SK-N-SH (cell line): ENCODE measurements at regions not wholly inside any gene's neighbourhood (a gene's known extent, or its start where the extent isn't known, plus 50 kb on each side); places are given as distances from the start of the nearest gene placed in this dataset.

ENCODE experiments used
- CTCF ChIA-PET: fragments of 300-600, 350-600 bp; formaldehyde crosslinking; extraction: SDS; loops from one replicate; lab custom pipeline; 2021; lab: Yijun Ruan, JAX
- POLR2A ChIA-PET: fragments of 350-600 bp; sonication (Branson Sonifier 250); formaldehyde crosslinking; extraction: SDS; loops from one replicate; lab custom pipeline; 2020; ENCODE audit warnings: antibody characterized with exemption, inconsistent platforms; lab: Yijun Ruan, JAX
- DNase-seq: peaks from one replicate; pipeline ENCODE4 v3.0.0; 2012
- H2AFZ ChIP-seq: fragments of 200-600 bp; sonication (generic); 2 replicates; pipeline ENCODE4 v1.8.1; 2016; ENCODE audit warnings: antibody characterized with exemption, mild to moderate bottlenecking, low read depth
- H3F3A ChIP-seq: fragments of 200-600 bp; sonication (generic); replicated peaks from 2 replicates; pipeline ENCODE3; 2016; ENCODE audit warnings: antibody characterized with exemption, mild to moderate bottlenecking; ENCODE audit not compliant: insufficient read depth
- H3K27ac ChIP-seq, 2 experiments: fragments of 200-500 bp in 1 of 2; fragments of 200-600 bp in 1 of 2; sonication (Bioruptor generic) in 1 of 2; sonication (generic), shearing (Covaris generic) in 1 of 2; 2 replicates each; pipeline versions ENCODE4 v1.5.1 to v1.6.1; 2014 to 2016; ENCODE audit warnings: low read depth in 2 of 2, inconsistent platforms in 1 of 2, low read length in 1 of 2, mild to moderate bottlenecking in 1 of 2, mixed read lengths in 1 of 2
- H3K27me3 ChIP-seq: fragments of 200-600 bp; sonication (generic), shearing (Covaris generic); 2 replicates; pipeline ENCODE4 v1.6.1; 2016; ENCODE audit warnings: mixed run types; ENCODE audit not compliant: insufficient read depth
- H3K36me3 ChIP-seq, 2 experiments: fragments of 200-500 bp in 1 of 2; fragments of 200-600 bp in 1 of 2; sonication (Bioruptor generic) in 1 of 2; sonication (generic) in 1 of 2; replicated peaks in 1 of 2; 2 replicates each; pipeline versions ENCODE3 to v1.5.1; 2014 to 2016; ENCODE audit warnings: low read length in 1 of 2, mild to moderate bottlenecking in 1 of 2; ENCODE audit not compliant: insufficient read depth in 2 of 2, control insufficient read depth in 1 of 2
- H3K4me1 ChIP-seq, 2 experiments: fragments of 200-500 bp in 1 of 2; fragments of 200-600 bp in 1 of 2; sonication (Bioruptor generic) in 1 of 2; sonication (generic), shearing (Covaris generic) in 1 of 2; 2 replicates each; pipeline versions ENCODE4 v1.5.1 to v1.6.1; 2014 to 2016; ENCODE audit warnings: low read depth in 1 of 2, low read length in 1 of 2, mixed run types in 1 of 2; ENCODE audit not compliant: insufficient read depth in 2 of 2, control insufficient read depth in 1 of 2
- H3K4me2 ChIP-seq: fragments of 200-600 bp; sonication (generic), shearing (Covaris generic); 2 replicates; pipeline ENCODE4 v1.6.1; 2017; ENCODE audit warnings: mixed run types
- H3K4me3 ChIP-seq, 2 experiments: fragments of 200-500 bp in 1 of 2; fragments of 200-600 bp in 1 of 2; sonication (Bioruptor generic) in 1 of 2; sonication (generic), shearing (Covaris generic) in 1 of 2; 2 replicates each; pipeline versions ENCODE4 v1.5.1 to v1.8.1; 2014 to 2016; ENCODE audit warnings: low read depth in 2 of 2, inconsistent platforms in 1 of 2, low read length in 1 of 2, mild to moderate bottlenecking in 1 of 2, mixed read lengths in 1 of 2, moderate library complexity in 1 of 2
- H3K79me2 ChIP-seq: fragments of 200-600 bp; sonication (generic); 2 replicates; pipeline ENCODE4 v1.8.1; 2017; ENCODE audit warnings: mild to moderate bottlenecking; ENCODE audit not compliant: insufficient read depth
- H3K9ac ChIP-seq: fragments of 200-600 bp; sonication (generic); 2 replicates; pipeline ENCODE4 v1.6.1; 2017; ENCODE audit warnings: mixed run types
- H3K9me2 ChIP-seq: fragments of 200-600 bp; sonication (generic); 2 replicates; pipeline ENCODE4 v1.6.1; 2017; ENCODE audit warnings: mixed run types
- H3K9me3 ChIP-seq: fragments of 200-600 bp; sonication (generic); 2 replicates; pipeline ENCODE4 v1.6.1; 2017; ENCODE audit warnings: mixed run types, mild to moderate bottlenecking, moderate library complexity
- H4K20me1 ChIP-seq: fragments of 200-600 bp; sonication (generic); 2 replicates; pipeline ENCODE4 v1.6.1; 2017; ENCODE audit warnings: mild to moderate bottlenecking, mixed run types; ENCODE audit not compliant: insufficient read depth
- CTCF ChIP-seq: fragments of 200-600 bp; sonication (generic); IDR thresholded peaks from 2 replicates; pipeline ENCODE4 v1.6.1; 2017; ENCODE audit warnings: antibody characterized with exemption, mild to moderate bottlenecking, moderate library complexity
- EP300 ChIP-seq, 2 experiments: IDR thresholded peaks; 2 replicates each; pipeline versions ENCODE4 v1.4.0 to v1.6.1; 2012; ENCODE audit warnings: borderline replicate concordance in 1 of 2, low read depth in 1 of 2, low read length in 1 of 2
- GABPA ChIP-seq: IDR thresholded peaks from 2 replicates; pipeline ENCODE4 v1.4.0; 2012; ENCODE audit warnings: low read depth, mild to moderate bottlenecking
- GATA2 ChIP-seq: sonication (generic); formaldehyde crosslinking; IDR thresholded peaks from 2 replicates; pipeline ENCODE4 v1.5.0; 2020; ENCODE audit warnings: mild to moderate bottlenecking, missing genetic modification reagents
- JUND ChIP-seq: IDR thresholded peaks from 2 replicates; pipeline ENCODE4 v1.4.0; 2012
- MXI1 ChIP-seq: IDR thresholded peaks from 2 replicates; pipeline ENCODE4 v1.6.1; 2012; ENCODE audit warnings: mild to moderate bottlenecking, low read depth, low read length, improper control_type of control experiment
- RCOR1 ChIP-seq: fragments of 150-350 bp; IDR thresholded peaks from 2 replicates; pipeline ENCODE4 v1.6.1; 2017; ENCODE audit warnings: antibody characterized with exemption, low read length
- REST ChIP-seq: IDR thresholded peaks from 2 replicates; pipeline ENCODE4 v1.6.1; 2012; ENCODE audit warnings: mild to moderate bottlenecking, low read depth, low read length, moderate library complexity
- TAF1 ChIP-seq: IDR thresholded peaks from 2 replicates; pipeline ENCODE4 v1.6.1; 2012; ENCODE audit warnings: low read depth, mild to moderate bottlenecking, low read length, moderate library complexity, borderline replicate concordance
- TCF12 ChIP-seq: IDR thresholded peaks from 2 replicates; pipeline ENCODE4 v1.4.0; 2012
- TEAD4 ChIP-seq: IDR thresholded peaks from 2 replicates; pipeline ENCODE4 v1.4.0; 2012; ENCODE audit warnings: mild to moderate bottlenecking, borderline replicate concordance; ENCODE audit not compliant: insufficient read depth
- USF1 ChIP-seq: IDR thresholded peaks from 2 replicates; pipeline ENCODE4 v1.4.0; 2012; ENCODE audit warnings: low read depth, borderline replicate concordance
- WGBS: methylation state at CpG from one replicate; pipeline ENCODE4 v1.1.6; 2017; ENCODE audit warnings: low lambda C conversion rate; 5-methylcytosine and 5-hydroxymethylcytosine counted together

GRCh38 chr13:26867451-26868091 is 107.0 kb upstream of the GPR12 start:
- Histone ChIP-seq H2AFZ (no peak overlapping the region), H3K9ac (no peak overlapping the region), H4K20me1 (no peaks in the 10 kb centered on the region), H3K4me3 (no peak overlapping the region), H3K79me2 (no peaks in the 10 kb centered on the region), H3F3A (no peaks in the 10 kb centered on the region), H3K27me3 (no peaks in the 10 kb centered on the region), H3K36me3 (no peaks in the 10 kb centered on the region), H3K9me3 (no peaks in the 10 kb centered on the region), H3K4me2 (no peak overlapping the region), H3K9me2 (no peaks in the 10 kb centered on the region), H3K27ac (no peak overlapping the region), H3K4me1 (peaks cover 0 to 4% of the 10 kb centered on the region in 2 experiments; a peak in 1 of 4 replicates)
- ChIA-PET POLR2A (no interaction called here), CTCF (interaction anchor here (1.3 kb wide), 1 partner anchor 160 kb away, joined by 3 read pairs; no protein-coding TSS in a partner anchor)
- 36% methylated on average over 5 of the region's 5 CpGs for WGBS
- DNase-seq: no peak
- TF ChIP-seq GATA2: no peak
- TF ChIP-seq REST: peak; percentile 95

- POLR2A ChIA-PET: no interaction called here
- no peak overlapping the region for H3K4me3 ChIP-seq
- 30% methylated on average over 5 of the region's 5 CpGs for WGBS
- no peaks in the 10 kb centered on the region for H4K20me1 ChIP-seq
- CTCF ChIA-PET: interaction anchor here (1.5 to 1.9 kb wide), 2 partner anchors 8 to 66 kb away, joined by 5 to 18 read pairs; no protein-coding TSS in a partner anchor
- no peaks in the 10 kb centered on the region for H3K9me3 ChIP-seq
- H3K79me2 ChIP-seq: no peaks in the 10 kb centered on the region
- no peak overlapping the region for H3K27ac ChIP-seq
- peaks cover 0 to 6% of the 10 kb centered on the region in 2 experiments; a peak in 1 of 4 replicates for H3K4me1 ChIP-seq
- H3K27me3 ChIP-seq: no peaks in the 10 kb centered on the region
- H3K9me2 ChIP-seq: no peaks in the 10 kb centered on the region
- no peak overlapping the region for H3K4me2 ChIP-seq
- no peak for DNase-seq
- H3K36me3 ChIP-seq: no peaks in the 10 kb centered on the region
- no peak for TF ChIP-seq MXI1
- no peak for TF ChIP-seq GABPA
- TF ChIP-seq TCF12: no peak
- no peak for TF ChIP-seq USF1
- TF ChIP-seq REST: no peak
- no peak for TF ChIP-seq TEAD4
- TF ChIP-seq EP300 (IDR thresholded peaks at IDR 0.05; ENCODE audit: borderline replicate concordance in 1 of 2, low read depth in 1 of 2, low read length in 1 of 2): no peak
- TF ChIP-seq RCOR1: no peak
- no peak for TF ChIP-seq CTCF
- no peak for TF ChIP-seq TAF1
- no peak for TF ChIP-seq JUND
- no peak overlapping the region for H3K9ac ChIP-seq
- no peak overlapping the region for H2AFZ ChIP-seq
- no peaks in the 10 kb centered on the region for H3F3A ChIP-seq
Measured at GRCh38 chr13:26864576-26864975, 104.0 kb upstream of the GPR12 start.
